Prostate gland (tissue), 2 donors: ENCODE measurements at regions not wholly inside any gene's neighbourhood (a gene's known extent, or its start where the extent isn't known, plus 50 kb on each side); places are given as distances from the start of the nearest gene placed in this dataset.
"Not testable (repeated sequence)": the region's sequence is repeated elsewhere in the genome, so short reads cannot be mapped to it uniquely, and the experiment has no call there.

Experiments used
- DNase-seq: peaks from one replicate; pipeline ENCODE4 v3.0.0-alpha.2; 2019; ENCODE audit warnings: low spot score
- H3K27ac ChIP-seq, 2 donors: fragments of 200-600 bp; sonication (generic); 2 replicates each; pipeline ENCODE4 v1.5.1; 2017 to 2019
- H3K27me3 ChIP-seq: fragments of 200-600 bp; sonication (generic); replicated peaks from 2 replicates; pipeline ENCODE4 v1.5.1; 2019; ENCODE audit not compliant: insufficient read depth
- H3K36me3 ChIP-seq, 2 donors: fragments of 200-600 bp; sonication (generic); 1 replicate in 1 of 2; 2 replicates in 1 of 2; pipeline versions ENCODE4 v1.5.1 to v1.8.1; 2017 to 2019
- H3K4me1 ChIP-seq: fragments of 200-600 bp; sonication (generic); replicated peaks from 2 replicates; pipeline ENCODE4 v1.5.1; 2019
- H3K4me3 ChIP-seq, 2 donors: fragments of 200-600 bp; sonication (generic); 2 replicates each; pipeline ENCODE4 v1.5.1; 2017 to 2019
- H3K9me3 ChIP-seq: fragments of 200-600 bp; sonication (generic); 2 replicates; pipeline ENCODE4 v1.5.1; 2017
- POLR2A ChIP-seq: fragments of 450-650 bp; IDR thresholded peaks from one replicate; pipeline ENCODE4 v1.6.1; 2016; ENCODE audit warnings: antibody characterized with exemption, mild to moderate bottlenecking
- POLR2AphosphoS5 ChIP-seq: sonication (generic); formaldehyde crosslinking; IDR thresholded peaks from one replicate; pipeline ENCODE4 v1.6.1; 2017; ENCODE audit warnings: antibody characterized with exemption
- WGBS: methylation state at CpG from one replicate; pipeline ENCODE4 v1.1.5; 2018; 5-methylcytosine and 5-hydroxymethylcytosine counted together
- intact Hi-C: fragments of 100-400 bp; cut with DNase I; formaldehyde crosslinking; loops from one replicate; pipeline ENCODE4 v1.14.2; 2022
- TF ChIP-seq, protein P1 (sequence below), 4 experiments: fragments of 200-600 bp in 2 of 4; fragments of 450-650 bp in 2 of 4; sonication (generic) in 2 of 4; IDR thresholded peaks; 1 replicate in 3 of 4; 2 replicates in 1 of 4; pipeline ENCODE4 v1.5.1; 2016 to 2019; ENCODE audit warnings: antibody characterized with exemption in 4 of 4, mild to moderate bottlenecking in 2 of 4, moderate library complexity in 2 of 4

DNA sequence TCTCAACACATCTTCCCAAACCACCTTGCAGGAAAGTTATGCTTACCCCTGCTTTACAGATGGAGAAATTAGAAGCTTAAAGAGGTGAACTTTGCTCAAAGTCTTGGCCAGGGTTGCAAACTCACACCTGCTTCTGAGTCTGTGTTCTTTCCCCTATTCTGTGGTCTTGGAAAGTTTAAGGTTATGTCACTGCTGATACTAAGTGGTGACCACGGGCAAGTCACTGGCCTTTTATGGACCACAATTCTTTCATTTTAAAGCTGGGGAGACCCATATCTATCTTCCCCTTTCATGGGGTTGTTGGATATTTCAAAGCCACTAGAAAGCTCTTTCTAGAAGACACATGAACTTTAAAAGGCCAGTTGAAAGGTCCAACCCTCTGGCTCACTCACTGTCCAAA lies 95.4 kb upstream of the KLF4 start:
- H3K27me3 ChIP-seq = no peaks in the 10 kb centered on the region
- no peak for DNase-seq
- H3K9me3 ChIP-seq = no peaks in the 10 kb centered on the region
- H3K4me1 ChIP-seq = no peaks in the 10 kb centered on the region
- intact Hi-C loops = no loop called here
- 87% methylated on average over 1 of the region's 1 CpG for WGBS
- no peak overlapping the region for H3K4me3 ChIP-seq
- no peaks in the 10 kb centered on the region for H3K36me3 ChIP-seq
- TF ChIP-seq POLR2A = no peak
- TF ChIP-seq, protein P1, sequence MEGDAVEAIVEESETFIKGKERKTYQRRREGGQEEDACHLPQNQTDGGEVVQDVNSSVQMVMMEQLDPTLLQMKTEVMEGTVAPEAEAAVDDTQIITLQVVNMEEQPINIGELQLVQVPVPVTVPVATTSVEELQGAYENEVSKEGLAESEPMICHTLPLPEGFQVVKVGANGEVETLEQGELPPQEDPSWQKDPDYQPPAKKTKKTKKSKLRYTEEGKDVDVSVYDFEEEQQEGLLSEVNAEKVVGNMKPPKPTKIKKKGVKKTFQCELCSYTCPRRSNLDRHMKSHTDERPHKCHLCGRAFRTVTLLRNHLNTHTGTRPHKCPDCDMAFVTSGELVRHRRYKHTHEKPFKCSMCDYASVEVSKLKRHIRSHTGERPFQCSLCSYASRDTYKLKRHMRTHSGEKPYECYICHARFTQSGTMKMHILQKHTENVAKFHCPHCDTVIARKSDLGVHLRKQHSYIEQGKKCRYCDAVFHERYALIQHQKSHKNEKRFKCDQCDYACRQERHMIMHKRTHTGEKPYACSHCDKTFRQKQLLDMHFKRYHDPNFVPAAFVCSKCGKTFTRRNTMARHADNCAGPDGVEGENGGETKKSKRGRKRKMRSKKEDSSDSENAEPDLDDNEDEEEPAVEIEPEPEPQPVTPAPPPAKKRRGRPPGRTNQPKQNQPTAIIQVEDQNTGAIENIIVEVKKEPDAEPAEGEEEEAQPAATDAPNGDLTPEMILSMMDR (IDR thresholded peaks at IDR 0.05) = no peak
- no peak for TF ChIP-seq POLR2AphosphoS5
- H3K27ac ChIP-seq = no peak overlapping the region

DNA sequence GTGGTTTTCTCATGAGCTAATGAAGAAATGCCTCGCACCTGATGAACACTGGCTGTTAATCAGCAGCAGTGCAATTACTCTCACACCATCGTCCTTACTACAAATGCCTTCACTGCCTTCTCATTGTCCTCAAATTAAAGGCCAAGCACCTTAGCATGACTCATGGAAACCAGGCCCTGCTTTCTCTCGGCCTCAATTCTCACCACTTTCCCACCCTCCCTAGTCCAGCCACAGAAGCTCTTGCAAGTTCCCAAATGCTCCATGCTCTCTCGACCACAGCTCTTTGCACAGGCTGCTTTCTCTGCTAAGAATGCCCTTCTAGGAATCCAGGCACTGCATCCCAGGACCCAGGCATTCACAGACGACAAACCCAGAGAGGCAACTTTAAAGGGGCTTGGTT lies 94.6 kb upstream of the KLF4 start:
- Histone ChIP-seq H3K4me3 (no peak overlapping the region), H3K4me1 (no peaks in the 10 kb centered on the region), H3K36me3 (no peaks in the 10 kb centered on the region), H3K27me3 (no peaks in the 10 kb centered on the region), H3K27ac (no peak overlapping the region), H3K9me3 (no peaks in the 10 kb centered on the region)
- intact Hi-C loops = no loop called here
- DNase-seq = no peak
- TF ChIP-seq, protein P1 (IDR thresholded peaks at IDR 0.05) = no peak
- no peak for TF ChIP-seq POLR2A
- TF ChIP-seq POLR2AphosphoS5 = no peak
- 90% methylated on average over 5 of the region's 5 CpGs for WGBS

DNA sequence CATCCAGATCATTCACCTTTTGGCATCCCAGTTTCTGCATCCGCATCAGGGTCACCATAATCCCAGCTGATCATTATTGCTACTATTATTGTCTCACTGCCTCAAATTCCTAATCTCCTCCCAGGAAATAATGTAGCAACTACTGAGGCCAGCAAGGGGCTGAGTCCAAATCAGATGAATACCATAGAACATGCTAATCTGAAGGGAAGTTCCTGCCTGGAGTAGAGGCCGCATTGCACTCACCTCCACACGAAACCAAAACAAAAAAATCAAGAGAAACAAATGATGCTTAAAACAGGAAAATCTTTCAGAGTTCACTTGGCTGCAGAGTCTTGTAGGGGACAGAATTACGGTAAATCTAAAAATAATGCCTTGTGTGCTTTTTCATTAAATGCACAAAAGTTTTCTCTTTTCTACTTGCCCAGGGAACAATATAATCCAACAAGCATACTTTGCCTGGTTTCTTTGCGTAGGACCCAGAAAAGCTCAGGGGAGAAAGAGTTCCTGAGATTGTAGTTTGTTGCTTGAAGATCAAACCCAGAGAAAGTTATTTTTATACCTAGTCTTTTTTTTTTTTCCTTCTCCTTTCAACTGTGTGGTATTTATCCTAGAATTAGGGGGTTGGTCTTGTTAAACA lies 87.7 kb upstream of the KLF4 start:
- no peaks in the 10 kb centered on the region for H3K36me3 ChIP-seq
- no peak overlapping the region for H3K4me3 ChIP-seq
- H3K9me3 ChIP-seq = no peaks in the 10 kb centered on the region
- H3K27me3 ChIP-seq = no peaks in the 10 kb centered on the region
- WGBS = 80% methylated on average over 5 of the region's 5 CpGs
- no peak for DNase-seq
- H3K27ac ChIP-seq = no peak overlapping the region
- TF ChIP-seq POLR2A = no peak
- TF ChIP-seq POLR2AphosphoS5 = no peak
- TF ChIP-seq, protein P1 (IDR thresholded peaks at IDR 0.05) = no peak
- intact Hi-C loops = no loop called here
- no peaks in the 10 kb centered on the region for H3K4me1 ChIP-seq

DNA sequence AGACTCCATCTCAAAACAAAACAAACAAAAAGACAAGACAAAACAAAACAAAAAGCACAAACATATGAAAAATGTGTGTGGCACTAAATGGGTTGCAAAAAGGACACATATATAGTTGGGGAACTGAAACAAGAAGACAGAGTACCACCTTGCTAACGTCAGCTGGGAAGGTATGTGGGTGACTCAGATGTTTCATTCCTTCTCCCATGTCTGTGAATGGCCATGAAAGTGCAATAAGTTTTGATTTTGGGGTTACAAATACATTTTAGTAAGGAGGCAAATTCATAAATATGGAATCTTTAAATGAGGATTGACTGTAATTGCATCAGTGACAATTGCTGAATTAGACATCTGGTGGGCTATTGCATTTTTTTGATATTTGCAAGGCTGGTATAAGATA lies 81.6 kb upstream of the KLF4 start:
- no peak for DNase-seq
- no peaks in the 10 kb centered on the region for H3K27me3 ChIP-seq
- no peaks in the 10 kb centered on the region for H3K36me3 ChIP-seq
- 68% methylated on average over 1 of the region's 1 CpG for WGBS
- no peaks in the 10 kb centered on the region for H3K9me3 ChIP-seq
- H3K4me3 ChIP-seq = no peak overlapping the region
- intact Hi-C loops = no loop called here
- TF ChIP-seq POLR2AphosphoS5 (no peak), POLR2A (no peak)
- TF ChIP-seq, protein P1 (IDR thresholded peaks at IDR 0.05) = no peak
- H3K27ac ChIP-seq = no peak overlapping the region
- no peaks in the 10 kb centered on the region for H3K4me1 ChIP-seq

DNA sequence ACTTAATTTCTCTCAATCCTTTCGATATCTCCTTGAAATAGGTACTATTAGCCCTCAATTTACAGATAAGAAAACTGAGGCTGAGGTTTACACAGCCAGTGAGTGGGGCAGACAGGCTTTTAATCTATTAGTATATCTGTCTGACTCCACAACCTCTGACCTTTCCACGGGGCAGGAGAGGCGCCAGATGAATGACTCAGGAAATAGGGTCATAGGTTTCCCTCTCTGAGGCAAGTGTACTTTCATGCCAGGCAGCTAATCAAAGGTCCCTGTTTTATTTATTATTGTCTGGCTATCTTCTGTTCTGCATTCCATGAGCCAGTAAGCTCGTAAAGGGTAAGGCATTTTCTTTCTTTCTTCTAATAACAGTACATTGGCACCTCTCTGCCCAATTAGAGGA lies 79.6 kb upstream of the KLF4 start:
- TF ChIP-seq POLR2A (no peak), POLR2AphosphoS5 (no peak)
- TF ChIP-seq, protein P1 (IDR thresholded peaks at IDR 0.05) = no peak
- WGBS = 50% methylated on average over 4 of the region's 4 CpGs
- Histone ChIP-seq H3K4me1 (no peaks in the 10 kb centered on the region), H3K9me3 (no peaks in the 10 kb centered on the region), H3K36me3 (no peaks in the 10 kb centered on the region), H3K27me3 (no peaks in the 10 kb centered on the region), H3K4me3 (no peak overlapping the region), H3K27ac (no peak overlapping the region)
- no peak for DNase-seq
- intact Hi-C loops = no loop called here

DNA sequence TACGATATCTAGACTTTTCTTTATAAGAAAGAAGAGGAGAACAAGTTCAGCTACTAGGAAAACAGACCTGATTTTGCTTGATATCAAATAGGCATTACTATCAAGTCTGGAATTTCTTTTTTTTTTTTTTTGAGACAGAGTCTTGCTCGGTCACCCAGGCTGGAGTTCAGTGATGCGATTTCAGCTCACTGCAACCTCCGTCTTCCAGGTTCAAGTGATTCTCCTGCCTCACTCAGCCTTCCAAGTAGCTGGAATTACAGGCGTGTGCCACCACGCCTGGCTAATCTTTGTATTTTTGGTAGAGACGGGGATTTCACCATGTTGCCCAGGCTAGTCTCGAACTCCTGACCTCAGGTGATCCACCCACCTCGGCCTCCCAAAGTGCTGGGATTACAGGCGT lies 78.8 kb upstream of the KLF4 start:
- 92% methylated on average over 10 of the region's 10 CpGs for WGBS
- not testable (repeated sequence) for H3K36me3 ChIP-seq

More for the DNA sequence above, 78.8 kb upstream of the KLF4 start:
- H3K4me1 ChIP-seq, H3K27me3 ChIP-seq, intact Hi-C loops, H3K27ac ChIP-seq, H3K9me3 ChIP-seq, H3K4me3 ChIP-seq, DNase-seq: not testable (repeated sequence)
